HEK293T (cell line): ENCODE measurements at regions not wholly inside any gene's neighbourhood (a gene's known extent, or its start where the extent isn't known, plus 50 kb on each side); places are given as distances from the start of the nearest gene placed in this dataset.

ENCODE experiments used
- CTCF ChIA-PET: fragments of 350-600 bp; formaldehyde crosslinking; extraction: SDS; loops from one replicate; lab custom pipeline; 2021; ENCODE audit warnings: antibody characterized with exemption, inconsistent platforms; lab: Yijun Ruan, JAX
- POLR2A ChIA-PET: fragments of 350-600 bp; formaldehyde crosslinking; extraction: SDS; loops from one replicate; lab custom pipeline; 2020; ENCODE audit warnings: antibody characterized with exemption, inconsistent platforms; lab: Yijun Ruan, JAX
- DNase-seq: peaks from one replicate; pipeline ENCODE4 v3.0.0; 2012; ENCODE audit warnings: mixed read lengths; ENCODE audit errors: extremely low spot score
- ARNT ChIP-seq: fragments of 450-650 bp; IDR thresholded peaks from 2 replicates; pipeline ENCODE4 v1.6.1; 2017; ENCODE audit warnings: mild to moderate bottlenecking
- BHLHE40 ChIP-seq: fragments of 450-650 bp; IDR thresholded peaks from 2 replicates; pipeline ENCODE4 v1.6.1; 2016; ENCODE audit warnings: mild to moderate bottlenecking, moderate library complexity, borderline replicate concordance
- CTBP1 ChIP-seq: fragments of 450-650 bp; IDR thresholded peaks from 2 replicates; pipeline ENCODE4 v1.6.1; 2016; ENCODE audit warnings: borderline replicate concordance
- ELF4 ChIP-seq: fragments of 450-650 bp; IDR thresholded peaks from 2 replicates; pipeline ENCODE4 v1.6.1; 2017; ENCODE audit warnings: antibody characterized with exemption
- FOXA1 ChIP-seq: fragments of 450-650 bp; IDR thresholded peaks from 2 replicates; pipeline ENCODE4 v1.6.1; 2016; ENCODE audit warnings: mild to moderate bottlenecking
- FOXK2 ChIP-seq: fragments of 450-650 bp; IDR thresholded peaks from 2 replicates; pipeline ENCODE4 v1.6.1; 2016; ENCODE audit warnings: mild to moderate bottlenecking
- FOXM1 ChIP-seq: fragments of 450-650 bp; IDR thresholded peaks from 2 replicates; pipeline ENCODE4 v1.6.1; 2017; ENCODE audit warnings: mild to moderate bottlenecking, borderline replicate concordance
- HDGF ChIP-seq: fragments of 450-650 bp; IDR thresholded peaks from 2 replicates; pipeline ENCODE4 v1.6.1; 2017; ENCODE audit warnings: antibody characterized with exemption, borderline replicate concordance
- L3MBTL2 ChIP-seq: fragments of 450-650 bp; conservative IDR thresholded peaks from 2 replicates; pipeline ENCODE4 v1.6.1; 2016; ENCODE audit warnings: mild to moderate bottlenecking
- LEF1 ChIP-seq: fragments of 450-650 bp; IDR thresholded peaks from 2 replicates; pipeline ENCODE4 v1.6.1; 2017; ENCODE audit warnings: mild to moderate bottlenecking, borderline replicate concordance
- NFRKB ChIP-seq: fragments of 450-650 bp; IDR thresholded peaks from 2 replicates; pipeline ENCODE4 v1.6.1; 2016; ENCODE audit warnings: mild to moderate bottlenecking, moderate library complexity
- SP1 ChIP-seq: fragments of 450-650 bp; IDR thresholded peaks from 2 replicates; pipeline ENCODE4 v1.6.1; 2017
- SUZ12 ChIP-seq: fragments of 450-650 bp; IDR thresholded peaks from 2 replicates; pipeline ENCODE4 v1.6.1; 2016; ENCODE audit warnings: mild to moderate bottlenecking
- TARDBP ChIP-seq: fragments of 450-650 bp; IDR thresholded peaks from 2 replicates; pipeline ENCODE4 v1.6.1; 2016
- ZNF384 ChIP-seq: fragments of 450-650 bp; IDR thresholded peaks from 2 replicates; pipeline ENCODE4 v1.6.1; 2016
- TF ChIP-seq, protein P1 (sequence below): fragments of 450-650 bp; IDR thresholded peaks from 2 replicates; pipeline ENCODE4 v1.6.1; 2016

DNA sequence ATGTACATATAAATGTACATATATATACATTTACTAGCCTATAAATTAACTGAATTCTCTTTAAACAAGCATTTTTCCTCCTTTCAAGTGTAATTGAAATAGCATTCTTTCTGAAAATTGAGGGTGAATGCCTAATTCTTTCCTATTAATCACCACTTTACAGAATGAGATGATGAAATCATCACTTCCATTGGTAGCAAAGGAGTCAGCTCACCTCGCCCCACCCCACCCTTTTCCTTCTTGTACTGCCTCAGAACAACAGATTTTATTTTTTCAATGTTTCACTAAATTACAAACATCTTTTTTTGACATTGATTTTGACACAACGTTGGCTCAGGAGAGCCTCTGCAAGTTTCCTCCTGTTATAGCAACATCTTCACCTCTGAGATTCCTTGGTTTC, 181.9 kb upstream of the CDH7 start:
- POLR2A ChIA-PET = no interaction called here
- CTCF ChIA-PET = interaction anchor here (0.6 kb wide), 1 partner anchor 261 kb away, joined by 4 read pairs; no protein-coding TSS in a partner anchor
- DNase-seq = no peak
- TF ChIP-seq NFRKB = no peak
- no peak for TF ChIP-seq FOXK2

DNA sequence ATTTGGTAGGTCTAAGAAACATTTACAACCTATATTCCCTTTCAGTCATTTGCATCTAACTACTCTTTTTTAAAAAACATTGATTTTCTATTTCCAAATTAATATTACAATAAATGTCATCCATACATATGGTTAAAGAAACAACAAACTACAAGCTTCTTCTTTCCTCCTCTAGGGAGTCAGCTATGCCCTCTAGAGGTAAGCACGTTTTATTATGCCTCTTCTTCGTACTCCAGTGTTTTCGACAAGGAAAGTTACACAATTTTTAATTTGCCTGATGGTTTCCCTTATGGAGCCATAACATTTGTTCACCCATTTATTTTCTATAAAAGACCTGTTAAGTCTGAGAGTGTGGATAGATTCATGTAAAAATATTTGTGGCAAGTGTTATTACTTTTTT, 183.4 kb upstream of the CDH7 start:
- DNase-seq = peak; percentile 5
- CTCF ChIA-PET = no interaction called here
- POLR2A ChIA-PET = interaction anchor here (1.0 kb wide), 1 partner anchor 182 kb away, joined by 3 read pairs; no protein-coding TSS in a partner anchor
- no peak for TF ChIP-seq FOXA1
- no peak for TF ChIP-seq ZNF384
- no peak for TF ChIP-seq BHLHE40
- no peak for TF ChIP-seq NFRKB
- no peak for TF ChIP-seq ARNT
- TF ChIP-seq LEF1 = no peak
- no peak for TF ChIP-seq CTBP1
- TF ChIP-seq FOXM1 = no peak
- TF ChIP-seq SP1 = no peak
- no peak for TF ChIP-seq ELF4
- TF ChIP-seq TARDBP = no peak
- TF ChIP-seq FOXK2 = no peak
- TF ChIP-seq HDGF = no peak
- TF ChIP-seq, protein P1, sequence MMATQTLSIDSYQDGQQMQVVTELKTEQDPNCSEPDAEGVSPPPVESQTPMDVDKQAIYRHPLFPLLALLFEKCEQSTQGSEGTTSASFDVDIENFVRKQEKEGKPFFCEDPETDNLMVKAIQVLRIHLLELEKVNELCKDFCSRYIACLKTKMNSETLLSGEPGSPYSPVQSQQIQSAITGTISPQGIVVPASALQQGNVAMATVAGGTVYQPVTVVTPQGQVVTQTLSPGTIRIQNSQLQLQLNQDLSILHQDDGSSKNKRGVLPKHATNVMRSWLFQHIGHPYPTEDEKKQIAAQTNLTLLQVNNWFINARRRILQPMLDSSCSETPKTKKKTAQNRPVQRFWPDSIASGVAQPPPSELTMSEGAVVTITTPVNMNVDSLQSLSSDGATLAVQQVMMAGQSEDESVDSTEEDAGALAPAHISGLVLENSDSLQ = no peak
- TF ChIP-seq L3MBTL2 = no peak

DNA sequence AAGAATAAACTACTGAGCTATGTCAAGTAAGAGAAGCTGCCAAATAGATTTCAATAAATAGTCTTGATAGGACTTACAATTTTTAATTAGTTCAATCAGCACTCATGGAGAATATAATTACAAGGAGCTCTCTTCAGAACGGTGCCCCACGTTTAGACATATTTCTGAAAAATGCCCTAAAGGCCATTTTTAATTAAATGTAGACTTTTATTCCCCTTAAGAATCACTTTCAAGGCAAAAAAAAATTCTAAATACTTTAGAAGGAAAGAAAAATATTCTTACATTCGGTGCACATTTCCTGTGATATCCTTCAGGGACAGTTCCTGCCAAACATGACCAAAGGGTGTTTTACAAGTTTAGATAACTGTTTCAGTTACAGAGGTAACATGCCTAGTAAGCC, 202.5 kb upstream of the CDH7 start:
- no peak for DNase-seq
- ChIA-PET CTCF (no interaction called here), POLR2A (no interaction called here)

DNA sequence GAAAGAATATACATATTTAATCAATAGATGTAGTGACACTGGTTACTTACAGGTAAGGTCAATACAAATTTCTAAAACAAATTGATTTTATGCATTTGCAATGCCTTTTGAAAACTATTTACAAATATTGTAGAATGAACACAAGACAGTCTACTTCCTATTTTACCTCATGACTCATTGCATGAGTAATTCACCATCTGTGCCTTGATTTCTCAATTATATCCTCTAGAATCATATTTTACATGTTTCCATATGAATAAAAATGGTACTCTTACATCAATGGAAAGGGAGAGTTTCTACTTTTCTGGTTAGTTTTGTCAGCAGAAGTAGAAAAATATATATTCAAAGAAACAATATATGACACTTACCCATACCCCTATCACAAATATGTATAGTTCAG, 203.8 kb upstream of the CDH7 start:
- TF ChIP-seq SP1 (no peak), FOXA1 (no peak), HDGF (no peak), L3MBTL2 (no peak), CTBP1 (no peak), TARDBP (no peak), FOXM1 (no peak), ARNT (no peak), BHLHE40 (no peak), SUZ12 (no peak), NFRKB (no peak)
- TF ChIP-seq, protein P1 = no peak
- no peak for DNase-seq
- ChIA-PET CTCF (no interaction called here), POLR2A (no interaction called here)

More for the DNA sequence above, 202.5 kb upstream of the CDH7 start:
- TF ChIP-seq ZNF384 (no peak), SP1 (no peak), FOXK2 (no peak), ARNT (no peak), ELF4 (no peak), LEF1 (no peak), FOXA1 (no peak), FOXM1 (no peak), TARDBP (no peak), BHLHE40 (no peak), SUZ12 (no peak), CTBP1 (no peak), L3MBTL2 (no peak), NFRKB (no peak)
- TF ChIP-seq, protein P1 = no peak

DNA sequence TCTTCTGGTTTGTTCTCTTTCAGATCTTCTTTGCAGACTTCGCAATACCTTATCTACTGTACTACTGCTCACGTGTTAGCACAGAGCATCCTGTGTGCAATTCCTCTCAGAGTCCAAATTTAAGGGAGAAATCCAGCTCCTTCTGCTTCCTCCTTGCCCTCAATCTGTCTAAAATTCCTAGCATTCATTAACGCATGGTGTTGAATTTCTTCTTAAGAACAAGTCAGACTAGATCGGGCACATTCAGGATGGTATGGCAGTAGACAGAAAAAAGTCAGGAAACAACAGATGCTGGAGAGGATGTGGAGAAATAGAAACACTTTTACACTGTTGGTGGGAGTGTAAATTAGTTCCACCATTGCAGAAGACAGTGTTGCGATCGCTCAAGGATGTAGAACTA, 206.1 kb upstream of the CDH7 start:
- CTCF ChIA-PET = no interaction called here
- POLR2A ChIA-PET = no interaction called here
- TF ChIP-seq NFRKB (no peak), BHLHE40 (no peak), FOXA1 (no peak), LEF1 (no peak), SP1 (no peak), FOXK2 (no peak), ELF4 (no peak), CTBP1 (no peak), L3MBTL2 (no peak), ARNT (no peak), HDGF (no peak), FOXM1 (no peak), SUZ12 (no peak), TARDBP (no peak), ZNF384 (no peak)
- TF ChIP-seq, protein P1 = no peak

More for the DNA sequence above, 206.1 kb upstream of the CDH7 start:
- no peak for DNase-seq
